Urothelium cell line (cell line): ENCODE measurements at regions not wholly inside any gene's neighbourhood (a gene's known extent, or its start where the extent isn't known, plus 50 kb on each side); places are given as distances from the start of the nearest gene placed in this dataset.

Experiments
- DNase-seq: peaks from one replicate; pipeline ENCODE4 v3.0.0; 2011; ENCODE audit warnings: low spot score, mixed read lengths
- FAIRE-seq: peaks from 2 replicates; lab custom pipeline; 2011; peaks lifted over from hg19 to GRCh38; lab: Jason Lieb, UNC

DNA sequence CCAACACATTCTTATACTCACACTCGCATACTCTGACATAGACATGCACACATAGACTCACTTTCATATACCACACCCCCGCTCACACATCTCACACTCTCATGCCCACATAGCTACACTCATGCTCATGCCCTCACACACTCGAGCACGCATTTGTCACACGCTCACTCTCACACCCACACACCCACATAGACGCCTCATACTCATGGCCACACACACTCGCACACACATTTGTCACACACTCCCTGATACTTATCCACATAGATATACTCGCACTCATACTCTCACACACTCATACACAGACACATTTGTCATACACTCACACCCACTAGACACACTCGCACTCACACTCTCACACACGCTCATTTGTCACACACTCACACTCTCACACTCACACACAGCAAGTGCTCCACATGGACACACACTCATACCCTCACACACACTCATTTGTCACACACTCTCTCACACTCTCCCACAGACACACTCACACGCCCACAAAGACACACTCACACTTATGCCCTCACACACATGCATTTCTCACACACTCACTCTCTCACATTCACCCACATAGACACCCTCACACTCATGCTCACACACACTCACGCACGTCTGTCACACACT lies 50.9 kb downstream of the TNP1 start:
- DNase-seq (no peak), FAIRE-seq (peak; percentile 55)

DNA sequence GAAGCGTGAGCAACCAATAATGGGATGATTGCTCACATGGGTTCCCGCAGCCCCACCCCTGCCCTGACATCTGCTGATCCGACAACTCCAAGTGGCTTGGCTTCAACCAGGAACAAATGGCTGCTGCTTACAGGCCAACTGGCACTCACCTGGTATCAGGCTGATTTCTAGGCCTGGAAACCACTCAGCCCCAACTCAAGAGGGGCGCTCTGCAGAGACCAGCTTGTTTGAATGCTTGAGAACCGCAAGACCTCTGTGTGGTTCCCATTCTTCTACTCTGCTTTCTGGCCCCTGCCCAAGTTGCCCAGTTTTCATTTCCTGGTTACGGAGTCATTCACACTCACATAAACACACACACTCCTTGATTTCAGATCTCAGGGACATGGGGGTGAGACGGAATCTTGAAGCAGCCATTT lies 52.0 kb downstream of the TNP1 start:
- no peak for DNase-seq
- no peak for FAIRE-seq

DNA sequence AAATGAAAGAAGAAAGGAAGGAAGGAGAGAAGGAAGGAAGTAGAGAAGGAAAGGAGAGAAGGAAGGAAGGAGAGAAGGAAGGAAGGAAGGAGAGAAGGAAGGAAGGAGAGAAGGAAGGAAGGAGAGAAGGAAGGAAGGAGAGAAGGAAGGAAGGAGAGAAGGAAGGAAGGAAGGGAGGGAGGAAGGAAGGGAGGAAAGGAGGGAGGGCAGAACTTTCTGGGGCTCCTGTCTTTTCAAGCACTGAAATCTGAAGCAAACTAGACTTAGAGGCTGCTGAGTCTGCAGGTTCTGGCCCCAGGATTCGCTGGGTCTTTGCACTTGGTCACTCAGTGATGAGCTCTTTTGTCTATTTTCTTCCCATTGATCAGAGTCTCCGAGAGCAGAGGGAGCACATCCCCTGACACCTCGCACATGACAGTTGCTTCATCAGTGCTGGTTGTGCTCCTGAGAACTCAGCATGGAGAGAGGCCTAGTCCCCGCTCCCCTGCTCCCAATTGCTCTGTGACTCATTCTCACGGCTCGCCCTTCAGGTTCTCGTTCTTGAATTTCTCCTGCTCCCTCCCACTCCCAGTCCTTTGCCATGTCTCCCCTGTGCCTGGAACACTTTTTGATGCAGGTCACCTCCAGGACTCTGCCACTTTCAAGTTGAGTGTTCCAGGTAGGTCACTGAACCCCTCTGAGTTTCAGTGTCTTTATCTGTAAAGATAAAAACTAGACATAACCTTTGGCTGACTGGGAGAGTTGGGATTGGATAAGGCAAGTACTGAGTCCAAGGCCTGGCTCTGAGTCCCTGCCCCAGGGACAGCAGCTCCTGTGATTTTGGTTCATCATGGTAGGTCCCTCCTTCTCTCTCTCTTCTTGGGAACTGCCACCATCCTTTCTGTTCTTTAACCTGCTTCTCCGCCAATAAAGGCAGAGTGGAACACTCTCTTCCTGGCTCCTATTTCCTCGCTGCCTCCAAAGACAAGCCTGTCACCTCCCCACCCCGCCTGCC lies 55.2 kb downstream of the TNP1 start:
- DNase-seq (peak; percentile 61), FAIRE-seq (no peak)

DNA sequence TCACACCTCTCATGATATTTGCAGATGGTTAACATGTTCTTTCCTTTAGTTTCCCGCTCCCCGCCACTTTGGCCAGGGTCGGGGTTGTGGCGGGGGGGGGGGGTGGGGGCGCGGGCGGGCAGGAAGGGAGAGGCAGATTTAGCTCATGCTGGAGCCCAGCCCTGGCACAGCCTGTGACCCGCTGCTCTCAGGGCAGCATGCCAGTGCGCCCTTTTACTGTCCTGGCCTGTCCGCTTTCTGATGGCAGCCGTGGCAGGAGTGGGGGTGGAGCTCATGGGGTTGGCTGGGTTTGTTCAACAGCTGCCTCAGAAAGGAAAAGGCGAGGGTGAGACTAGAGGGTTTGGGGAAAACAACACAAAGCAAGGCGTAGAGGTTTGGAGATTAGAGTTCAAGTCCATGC lies 56.1 kb downstream of the TNP1 start:
- no peak for DNase-seq
- no peak for FAIRE-seq

DNA sequence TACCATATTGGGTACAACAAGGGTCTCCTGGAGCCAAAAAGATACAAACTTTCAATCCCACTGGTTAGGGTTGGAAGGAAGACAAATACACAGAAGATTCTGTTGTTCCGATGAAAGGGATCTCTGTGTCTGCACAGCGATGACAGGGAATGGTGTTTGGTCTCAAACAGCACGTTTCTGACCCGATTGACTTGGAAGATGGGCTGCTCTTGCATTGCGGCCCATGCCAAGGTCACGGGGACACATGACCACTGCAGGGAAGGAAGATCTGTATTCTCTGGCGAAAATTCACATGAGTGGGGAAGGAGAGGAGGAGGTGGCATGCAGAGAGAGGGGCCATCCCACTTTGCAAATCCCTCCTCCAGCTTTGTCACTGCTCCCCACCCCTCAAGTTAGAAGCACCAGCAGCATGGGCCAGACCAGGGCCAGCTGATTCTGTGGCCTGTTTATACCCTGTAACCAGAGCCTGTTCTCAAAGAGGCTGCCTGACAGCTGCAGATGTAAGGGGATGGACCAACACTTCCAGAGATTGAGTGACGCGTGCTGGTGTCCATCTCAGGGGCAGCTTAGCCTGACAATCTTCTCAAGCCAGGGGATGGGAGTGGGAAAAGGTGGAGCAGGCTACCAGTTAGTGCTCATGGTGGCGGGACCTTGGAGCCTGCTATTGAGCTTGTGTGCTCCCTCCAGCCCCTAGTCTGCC lies 57.2 kb downstream of the TNP1 start:
- no peak for FAIRE-seq
- DNase-seq, result no peak

DNA sequence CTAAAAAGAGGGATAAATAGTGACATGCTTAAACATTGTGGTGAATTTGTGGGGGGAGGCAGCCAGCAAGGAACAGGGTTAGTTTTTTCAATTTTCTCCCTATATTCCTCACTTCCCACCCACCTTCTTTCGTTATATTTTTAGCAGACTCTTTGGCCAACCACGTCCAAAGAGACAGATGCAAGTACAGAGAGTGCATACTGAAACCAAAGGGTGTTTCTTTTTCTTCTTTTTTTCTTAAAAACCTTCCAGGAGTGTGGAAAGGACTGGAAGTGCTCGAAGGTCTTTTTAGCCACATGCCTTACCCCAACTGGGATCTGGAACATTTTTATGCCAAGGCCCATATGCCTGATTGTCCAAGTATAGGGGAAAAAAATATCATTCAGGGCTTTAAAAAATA lies 59.0 kb downstream of the TNP1 start:
- FAIRE-seq, result no peak
- no peak for DNase-seq

DNA sequence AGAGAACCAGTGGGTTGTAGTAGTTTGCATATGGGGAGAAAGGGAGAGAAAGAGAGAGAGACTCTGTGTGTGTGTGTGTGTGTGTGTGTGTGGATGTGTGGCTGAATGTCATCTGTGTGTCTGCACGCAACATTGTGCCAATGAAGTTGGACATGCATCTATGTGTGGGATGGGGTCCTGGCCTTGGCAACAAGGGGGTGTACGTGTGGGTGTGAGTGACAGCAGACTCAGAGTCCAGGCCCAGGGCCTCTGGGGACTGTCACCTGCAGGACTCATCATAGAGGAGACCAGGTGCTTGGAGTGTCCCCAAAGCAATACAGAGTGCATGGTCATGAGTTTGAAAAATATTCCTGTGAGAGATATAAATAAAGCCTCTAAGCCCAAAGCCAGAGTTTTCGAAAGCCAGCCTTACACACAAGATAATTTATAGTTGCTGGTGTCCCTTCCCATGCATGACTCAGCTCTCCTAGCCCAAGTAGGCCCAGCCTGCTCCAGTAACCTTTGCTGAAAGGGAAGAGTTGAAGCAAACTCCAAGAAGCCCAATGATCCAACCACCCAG lies 59.9 kb downstream of the TNP1 start:
- DNase-seq (no peak), FAIRE-seq (no peak)

DNA sequence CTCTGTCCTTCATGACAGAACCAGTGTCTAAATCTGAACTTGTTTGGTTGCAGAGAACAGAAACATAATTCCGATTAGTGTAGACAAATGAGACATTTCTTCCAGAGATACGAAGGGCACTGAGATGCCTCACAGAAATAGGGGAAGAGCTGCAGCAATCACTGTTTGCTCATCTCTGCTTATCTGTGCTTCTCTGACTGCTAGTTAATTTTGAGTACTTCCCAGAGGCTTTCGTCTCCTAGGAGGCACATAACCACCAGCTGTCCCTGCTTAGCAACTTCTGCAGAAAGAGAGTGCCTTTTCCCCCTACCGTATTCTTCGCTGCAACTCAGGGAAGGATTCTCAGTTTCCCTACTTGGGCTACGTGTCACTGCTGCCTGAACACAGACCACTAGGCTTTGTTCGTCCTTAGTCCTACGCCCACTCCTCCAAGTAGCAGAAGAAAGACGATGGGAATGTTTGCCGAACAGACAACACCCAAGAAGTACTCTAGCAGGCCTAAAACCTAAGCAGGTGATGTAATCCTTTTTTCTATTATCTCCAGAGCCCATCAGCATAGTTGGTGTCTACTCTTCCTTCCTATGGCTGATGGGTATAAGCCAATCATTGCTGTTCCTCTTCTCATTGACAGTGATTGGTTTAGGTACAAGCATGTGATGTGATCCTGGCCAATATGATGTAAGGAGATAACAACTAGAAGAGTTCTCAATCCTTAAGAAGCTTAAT lies 63.6 kb downstream of the TNP1 start:
- FAIRE-seq, result peak; percentile 42

DNA sequence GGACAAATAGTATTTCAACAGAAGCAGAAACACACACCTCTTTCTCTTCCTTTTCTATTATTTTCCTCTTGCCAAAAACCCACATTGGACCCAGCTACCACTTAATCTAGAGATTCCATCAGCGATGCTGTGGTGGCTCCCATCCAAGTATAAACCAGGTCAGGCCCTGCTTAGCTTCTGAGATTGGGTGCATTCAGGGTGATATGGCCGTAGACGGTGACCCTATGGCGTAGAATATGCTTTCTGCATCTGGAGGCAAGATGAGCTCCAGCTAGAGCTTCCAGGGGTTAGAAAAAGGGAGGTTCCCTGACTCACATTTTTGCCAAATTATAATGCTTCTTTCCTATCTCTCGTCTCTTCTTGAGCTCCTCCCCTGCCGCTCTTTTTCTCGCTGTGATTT lies 66.5 kb downstream of the TNP1 start:
- DNase-seq (no peak), FAIRE-seq (no peak)

More for the DNA sequence above, 63.6 kb downstream of the TNP1 start:
- DNase-seq, result no peak

DNA sequence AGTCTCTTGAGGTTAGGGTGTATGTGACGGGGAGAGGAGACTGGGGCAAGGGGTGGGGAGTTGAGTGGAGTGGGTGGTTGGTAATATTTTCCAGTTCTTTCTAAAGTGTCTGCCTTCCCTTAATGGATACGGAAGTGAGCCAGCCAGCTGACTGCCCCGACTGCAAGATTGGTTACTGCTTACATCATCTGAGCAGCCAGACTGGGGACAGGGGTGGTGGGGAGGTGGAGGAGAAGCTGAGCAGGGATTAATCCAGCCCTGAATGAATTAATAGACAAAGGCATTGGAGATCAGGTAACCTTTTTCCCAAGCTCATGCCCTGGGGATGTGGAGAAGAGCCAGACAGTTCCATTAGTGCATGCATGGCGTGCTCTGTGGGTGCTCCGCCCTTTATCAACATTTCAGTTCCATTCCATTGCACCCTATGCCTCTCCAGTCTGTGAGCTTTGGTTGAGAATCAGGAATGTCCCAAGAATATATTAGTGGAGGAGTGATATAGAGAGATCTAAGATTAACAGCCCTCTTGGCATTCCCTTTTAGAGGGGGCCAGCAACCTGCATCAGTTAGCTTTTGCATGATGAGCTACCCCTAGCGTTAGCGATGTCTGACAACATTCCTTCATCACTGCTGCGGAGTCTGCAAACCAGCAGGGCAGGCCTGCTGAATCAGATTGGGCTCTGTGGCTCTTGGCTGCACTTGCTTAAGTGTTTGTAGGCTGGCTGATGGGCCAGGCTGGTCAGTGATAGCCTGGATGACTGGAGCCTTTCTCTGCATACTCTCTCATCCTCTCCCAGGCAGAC lies 67.4 kb downstream of the TNP1 start:
- FAIRE-seq (no peak), DNase-seq (no peak)

DNA sequence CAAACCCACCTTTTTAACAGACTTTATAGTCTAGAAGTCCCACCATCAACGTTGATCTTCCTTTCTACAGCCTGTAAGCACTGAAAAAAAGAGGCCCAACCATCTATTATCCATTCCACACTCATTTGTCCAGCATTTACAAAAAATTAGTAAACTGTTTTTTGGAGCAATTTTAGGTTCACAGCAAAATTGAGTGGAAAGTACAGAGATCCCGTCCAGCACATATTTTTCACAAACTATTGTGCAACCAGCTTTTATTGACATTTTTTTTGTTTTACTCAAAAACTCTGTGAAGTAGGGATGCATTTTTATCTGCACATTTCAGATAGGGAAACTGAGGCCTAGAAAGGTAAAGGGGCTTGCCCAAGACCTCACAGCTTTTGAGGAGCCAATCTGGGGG lies 68.6 kb downstream of the TNP1 start:
- no peak for FAIRE-seq
- no peak for DNase-seq

DNA sequence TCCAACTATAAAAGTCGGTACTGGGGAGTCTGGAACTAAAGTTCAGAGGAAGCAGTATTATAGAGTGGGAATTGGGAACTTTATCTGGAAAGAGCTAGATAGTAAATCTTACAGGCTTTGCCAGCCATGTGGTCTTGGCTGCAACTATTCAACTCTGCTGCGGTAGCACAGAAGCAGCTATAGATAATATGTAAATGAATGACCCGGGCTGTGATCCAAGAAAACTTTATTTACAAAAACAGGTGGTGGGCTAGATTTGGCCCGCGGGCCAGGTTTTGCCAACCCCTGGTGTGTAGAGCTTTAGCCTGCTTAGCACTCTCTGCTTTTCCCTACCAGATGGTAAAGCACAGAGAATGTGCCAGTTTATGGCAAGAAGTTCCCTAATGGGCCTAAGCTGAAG lies 70.8 kb downstream of the TNP1 start:
- FAIRE-seq (no peak), DNase-seq (no peak)

DNA sequence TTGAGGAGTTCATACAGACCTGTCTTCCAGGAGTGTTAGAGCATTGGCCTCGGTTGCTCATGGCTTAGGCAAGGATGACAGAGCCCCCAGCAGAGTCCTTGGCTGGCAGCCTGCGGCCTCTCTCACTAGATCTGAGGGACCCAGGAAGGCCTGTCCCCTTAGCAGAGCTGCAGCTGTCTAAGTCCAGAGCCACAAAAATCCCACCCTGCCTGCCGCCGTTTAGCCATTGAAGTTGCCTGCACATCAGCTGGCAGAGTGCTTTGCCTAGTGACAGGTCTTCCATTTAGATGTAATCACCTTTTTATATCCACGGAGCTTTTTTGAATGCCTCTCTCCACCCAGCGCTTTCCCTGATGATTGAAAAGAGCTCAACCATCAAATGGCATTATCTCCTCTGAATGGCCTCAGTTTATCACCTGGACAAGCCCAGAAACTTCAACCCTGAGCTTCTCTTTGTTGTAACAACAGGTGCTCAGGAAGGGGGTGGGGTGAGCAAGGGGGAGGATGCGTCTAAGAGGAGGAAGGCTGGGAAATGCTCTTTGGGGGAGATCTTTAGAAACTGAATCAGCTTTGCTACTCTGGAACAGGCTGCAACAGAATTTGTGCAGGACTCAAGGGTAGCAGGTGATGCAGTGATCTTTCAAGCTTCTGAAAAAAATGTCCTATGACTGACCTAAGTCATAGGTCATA lies 71.9 kb downstream of the TNP1 start:
- FAIRE-seq (no peak), DNase-seq (no peak)

DNA sequence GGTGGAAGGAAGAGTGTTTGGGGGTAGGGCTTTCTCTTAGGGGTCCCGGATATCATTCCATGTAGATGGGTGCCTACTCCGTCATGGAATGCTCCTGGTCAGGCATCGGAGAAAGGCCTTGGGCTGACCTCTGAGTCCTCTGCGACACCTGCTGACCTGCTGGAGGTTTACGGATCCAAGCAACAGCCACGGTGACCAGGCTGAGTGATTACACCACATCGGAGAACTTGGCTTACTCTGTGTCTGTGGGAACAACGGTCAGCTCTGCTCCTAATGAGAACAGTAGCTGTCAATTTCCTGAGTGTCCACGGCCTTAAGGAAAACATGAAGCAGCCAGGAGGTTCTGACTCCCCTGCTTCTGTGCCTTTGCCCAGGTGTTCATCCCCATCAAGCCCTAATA lies 73.2 kb downstream of the TNP1 start:
- FAIRE-seq, result no peak
- DNase-seq, result no peak

DNA sequence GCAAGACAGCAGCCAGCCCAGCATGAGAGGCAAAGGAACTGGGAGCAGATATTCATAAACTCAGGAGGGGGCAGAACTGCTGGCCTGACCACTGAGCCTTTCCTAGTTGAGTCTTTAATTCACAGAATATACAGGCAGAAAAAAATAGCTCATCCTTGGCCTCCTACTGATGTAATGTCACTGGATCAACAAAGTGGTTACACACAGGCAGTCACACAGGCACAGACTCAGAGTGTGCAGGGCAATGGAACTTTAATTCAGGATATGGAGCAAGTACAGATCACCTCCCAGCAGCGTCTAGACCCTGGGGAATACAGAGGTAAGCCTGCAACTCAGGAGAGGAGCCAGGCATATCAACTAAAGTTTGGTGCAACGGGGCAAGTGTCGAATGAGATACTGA lies 75.4 kb downstream of the TNP1 start:
- FAIRE-seq (no peak), DNase-seq (no peak)

DNA sequence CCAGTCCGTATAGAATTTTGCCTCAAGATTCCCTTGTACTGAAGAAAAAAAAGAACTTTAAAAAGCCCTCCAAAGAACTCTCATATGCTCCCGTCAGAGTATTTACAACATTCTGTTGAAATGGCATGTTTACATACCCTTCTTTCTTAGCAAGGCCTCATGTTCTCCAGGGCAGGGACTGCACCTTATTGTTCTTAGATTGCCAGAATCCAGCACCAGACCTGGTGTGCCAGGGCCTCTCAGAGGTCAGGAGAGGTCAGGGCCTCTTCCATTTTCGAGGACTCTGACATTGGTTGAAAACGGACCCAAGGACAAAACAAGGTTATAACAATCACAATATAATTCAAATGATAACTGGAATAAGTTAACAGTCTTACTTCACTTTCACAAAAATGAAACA lies 78.2 kb downstream of the TNP1 start:
- no peak for FAIRE-seq
- DNase-seq, result no peak

DNA sequence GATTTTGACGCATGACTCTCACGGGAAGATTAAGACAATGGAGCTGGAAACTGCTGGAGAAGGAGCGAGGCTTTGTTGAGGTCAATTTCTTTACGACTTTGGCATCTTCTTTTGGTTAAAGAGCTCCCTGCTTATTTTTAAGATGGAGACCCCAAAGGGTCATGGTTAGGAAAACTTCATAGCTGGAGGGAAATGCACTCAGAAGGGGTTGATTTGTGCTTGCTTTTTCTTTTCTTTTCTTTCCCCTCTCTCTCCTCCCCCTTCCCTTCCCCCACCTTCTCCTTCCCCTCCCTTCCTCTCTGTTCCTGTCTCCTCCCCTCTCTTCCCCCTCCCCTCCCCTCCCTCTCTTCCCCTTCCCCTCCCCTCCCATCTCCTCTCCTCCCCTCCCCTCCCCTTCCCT lies 79.0 kb downstream of the TNP1 start:
- DNase-seq (no peak), FAIRE-seq (no peak)

DNA sequence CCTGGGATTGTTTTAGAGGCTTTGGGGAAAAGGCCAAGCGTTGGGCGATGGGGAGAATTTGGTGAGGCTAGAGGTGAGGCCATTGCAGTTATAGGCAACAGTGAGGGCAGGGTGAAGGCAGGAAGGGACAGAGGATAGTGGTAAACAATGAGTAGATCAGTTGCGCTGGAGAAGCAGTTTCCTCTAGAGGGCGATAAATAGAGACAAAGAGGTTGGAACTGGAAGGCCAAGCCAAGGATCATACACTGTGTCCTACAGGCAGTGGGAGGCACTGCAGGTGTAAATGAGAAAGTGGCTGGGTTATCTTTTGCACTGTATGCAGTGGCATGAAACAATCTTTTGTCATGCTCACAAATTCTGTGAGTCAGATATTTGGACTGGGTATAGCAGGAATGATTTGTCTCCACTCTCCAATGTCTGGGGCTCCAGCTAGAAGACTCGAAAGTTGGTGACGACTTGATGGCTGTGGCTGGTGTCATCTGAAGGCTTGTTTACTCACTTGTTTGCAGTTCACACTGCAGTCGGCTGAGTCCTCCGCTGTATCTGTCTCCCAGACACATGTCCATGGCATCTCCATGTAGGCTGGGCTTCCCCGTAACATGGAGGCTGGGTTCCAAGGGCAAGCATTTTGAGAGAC lies 82.1 kb downstream of the TNP1 start:
- peak; percentile 83 for FAIRE-seq
- DNase-seq, result peak; percentile 75
